CD4-positive, alpha-beta T cell (primary cell): ENCODE measurements at regions not wholly inside any gene's neighbourhood (a gene's known extent, or its start where the extent isn't known, plus 50 kb on each side); places are given as distances from the start of the nearest gene placed in this dataset.

Experiments
- ATAC-seq: fragments of 200-7000 bp; cut with Tn5 transposase; one replicate; pipeline ENCODE4 v1.10.0; 2022; ENCODE audit warnings: mild to moderate bottlenecking; ENCODE audit not compliant: poor library complexity
- CTCF ChIA-PET: fragments of 350-600 bp; sonication (Branson Sonifier 250); formaldehyde crosslinking; loops from one replicate; lab custom pipeline; 2021; ENCODE audit warnings: antibody characterized with exemption, inconsistent platforms; lab: Charles Lee
- POLR2A ChIA-PET: fragments of 350-600 bp; sonication (Branson Sonifier 250); formaldehyde crosslinking; loops from one replicate; lab custom pipeline; 2021; ENCODE audit warnings: antibody characterized with exemption, inconsistent platforms; lab: Charles Lee
- DNase-seq, 14 experiments: peaks; one replicate each; pipeline ENCODE4 v3.0.0-alpha.2; 2013 to 2020; ENCODE audit warnings: mixed read lengths in 2 of 14
- H3K27ac ChIP-seq, 2 donors: one replicate each; pipeline versions ENCODE4 v1.5.1 to v1.7.0; 2013; ENCODE audit warnings: low read length in 2 of 2, low read depth in 1 of 2, mild to moderate bottlenecking in 1 of 2
- H3K27me3 ChIP-seq, 2 experiments: 1 replicate in 1 of 2; 2 replicates in 1 of 2; pipeline versions ENCODE4 v1.6.1 to v1.7.0; 2013; ENCODE audit warnings: low read length in 2 of 2, control low read depth in 1 of 2, mild to moderate bottlenecking in 1 of 2, moderate library complexity in 1 of 2; ENCODE audit not compliant: insufficient read depth in 2 of 2, control insufficient read depth in 1 of 2
- H3K36me3 ChIP-seq: one replicate; pipeline ENCODE4 v1.6.1; 2013; ENCODE audit warnings: low read length, control low read depth; ENCODE audit not compliant: insufficient read depth
- H3K4me1 ChIP-seq: one replicate; pipeline ENCODE4 v1.6.1; 2013; ENCODE audit warnings: low read length, control low read depth; ENCODE audit not compliant: insufficient read depth
- H3K4me3 ChIP-seq: one replicate; pipeline ENCODE4 v1.5.1; 2013; ENCODE audit warnings: mild to moderate bottlenecking, low read length, moderate library complexity
- H3K9me3 ChIP-seq, 2 experiments: 1 replicate in 1 of 2; 2 replicates in 1 of 2; pipeline versions ENCODE4 v1.6.1 to v1.7.0; 2013; ENCODE audit warnings: low read length in 2 of 2, mild to moderate bottlenecking in 2 of 2, control low read depth in 1 of 2, moderate library complexity in 1 of 2; ENCODE audit not compliant: control insufficient read depth in 1 of 2, insufficient read depth in 1 of 2
- H3K27ac Mint-ChIP-seq: one replicate; pipeline ENCODE4 v1.8.0; 2020; ENCODE audit warnings: mixed read lengths
- H3K27me3 Mint-ChIP-seq: one replicate; pipeline ENCODE4 v1.8.0; 2021; ENCODE audit warnings: mixed read lengths
- H3K36me3 Mint-ChIP-seq: one replicate; pipeline ENCODE4 v1.8.0; 2021; ENCODE audit warnings: low read depth, mixed read lengths
- H3K4me1 Mint-ChIP-seq: one replicate; pipeline ENCODE4 v1.8.0; 2021; ENCODE audit warnings: low read depth, mixed read lengths
- H3K4me3 Mint-ChIP-seq: one replicate; pipeline ENCODE4 v1.8.0; 2020; ENCODE audit warnings: mild to moderate bottlenecking, mixed read lengths
- H3K9me3 Mint-ChIP-seq: one replicate; pipeline ENCODE4 v1.8.0; 2020; ENCODE audit warnings: mixed read lengths
- intact Hi-C, 2 experiments: fragments of 100-400 bp; cut with DNase I in 1 of 2; cut with micrococcal nuclease in 1 of 2; formaldehyde crosslinking; loops; one replicate each; pipeline versions ENCODE4 v1.15.1 to v1.9.0; 2023 to 2025; cut with DNase I, micrococcal nuclease
- TF ChIP-seq, protein P1 (sequence below): fragments of 200-600 bp; IDR thresholded peaks from one replicate; pipeline ENCODE4 v1.8.0; 2022; ENCODE audit warnings: antibody characterized with exemption, mild to moderate bottlenecking

DNA sequence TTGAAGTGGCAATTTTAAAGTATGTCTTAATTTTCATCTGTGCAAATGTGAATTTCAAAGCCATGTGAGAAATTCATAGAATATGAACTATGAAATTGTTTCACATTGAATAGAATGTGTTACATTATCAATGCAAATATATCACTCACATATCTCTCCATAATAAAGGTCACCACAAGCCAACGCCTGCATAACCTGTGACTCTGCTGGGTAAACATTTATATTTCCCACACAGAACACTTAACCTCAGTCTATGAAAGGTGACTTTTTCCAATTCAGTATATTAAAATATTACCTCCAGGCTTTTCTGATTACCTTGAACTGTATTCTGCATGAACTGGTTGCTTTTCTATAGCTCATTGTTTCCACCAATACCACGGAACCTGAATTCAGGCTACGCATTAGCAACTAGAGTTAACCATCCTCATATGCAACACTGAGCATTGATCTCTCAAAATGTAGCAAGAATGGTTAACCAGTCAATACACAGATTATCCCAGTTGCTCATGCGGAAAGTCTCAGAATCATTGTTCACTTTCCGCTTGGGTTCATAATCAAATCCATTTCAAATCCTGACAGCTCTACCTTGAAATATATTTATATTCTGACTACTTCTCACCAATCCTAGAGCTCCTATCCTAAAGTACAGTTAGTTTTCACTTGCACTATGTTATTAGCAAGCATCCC is 126.6 kb upstream of the TYRP1 start:
- Mint-ChIP-seq H3K27me3 (no peaks in the 10 kb centered on the region), H3K4me1 (no peaks in the 10 kb centered on the region), H3K4me3 (no peak overlapping the region), H3K27ac (no peak overlapping the region), H3K36me3 (no peaks in the 10 kb centered on the region), H3K9me3 (peaks cover 14% of the 10 kb centered on the region)
- ATAC-seq (no peak), DNase-seq (no peak)
- Histone ChIP-seq H3K9me3 (no peaks in the 10 kb centered on the region), H3K27ac (no peak overlapping the region), H3K36me3 (no peaks in the 10 kb centered on the region), H3K4me1 (no peaks in the 10 kb centered on the region), H3K4me3 (no peak overlapping the region), H3K27me3 (no peaks in the 10 kb centered on the region)
- POLR2A ChIA-PET: no interaction called here
- intact Hi-C loops: no loop called here
- TF ChIP-seq, protein P1, sequence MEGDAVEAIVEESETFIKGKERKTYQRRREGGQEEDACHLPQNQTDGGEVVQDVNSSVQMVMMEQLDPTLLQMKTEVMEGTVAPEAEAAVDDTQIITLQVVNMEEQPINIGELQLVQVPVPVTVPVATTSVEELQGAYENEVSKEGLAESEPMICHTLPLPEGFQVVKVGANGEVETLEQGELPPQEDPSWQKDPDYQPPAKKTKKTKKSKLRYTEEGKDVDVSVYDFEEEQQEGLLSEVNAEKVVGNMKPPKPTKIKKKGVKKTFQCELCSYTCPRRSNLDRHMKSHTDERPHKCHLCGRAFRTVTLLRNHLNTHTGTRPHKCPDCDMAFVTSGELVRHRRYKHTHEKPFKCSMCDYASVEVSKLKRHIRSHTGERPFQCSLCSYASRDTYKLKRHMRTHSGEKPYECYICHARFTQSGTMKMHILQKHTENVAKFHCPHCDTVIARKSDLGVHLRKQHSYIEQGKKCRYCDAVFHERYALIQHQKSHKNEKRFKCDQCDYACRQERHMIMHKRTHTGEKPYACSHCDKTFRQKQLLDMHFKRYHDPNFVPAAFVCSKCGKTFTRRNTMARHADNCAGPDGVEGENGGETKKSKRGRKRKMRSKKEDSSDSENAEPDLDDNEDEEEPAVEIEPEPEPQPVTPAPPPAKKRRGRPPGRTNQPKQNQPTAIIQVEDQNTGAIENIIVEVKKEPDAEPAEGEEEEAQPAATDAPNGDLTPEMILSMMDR: no peak
- CTCF ChIA-PET: no interaction called here

DNA sequence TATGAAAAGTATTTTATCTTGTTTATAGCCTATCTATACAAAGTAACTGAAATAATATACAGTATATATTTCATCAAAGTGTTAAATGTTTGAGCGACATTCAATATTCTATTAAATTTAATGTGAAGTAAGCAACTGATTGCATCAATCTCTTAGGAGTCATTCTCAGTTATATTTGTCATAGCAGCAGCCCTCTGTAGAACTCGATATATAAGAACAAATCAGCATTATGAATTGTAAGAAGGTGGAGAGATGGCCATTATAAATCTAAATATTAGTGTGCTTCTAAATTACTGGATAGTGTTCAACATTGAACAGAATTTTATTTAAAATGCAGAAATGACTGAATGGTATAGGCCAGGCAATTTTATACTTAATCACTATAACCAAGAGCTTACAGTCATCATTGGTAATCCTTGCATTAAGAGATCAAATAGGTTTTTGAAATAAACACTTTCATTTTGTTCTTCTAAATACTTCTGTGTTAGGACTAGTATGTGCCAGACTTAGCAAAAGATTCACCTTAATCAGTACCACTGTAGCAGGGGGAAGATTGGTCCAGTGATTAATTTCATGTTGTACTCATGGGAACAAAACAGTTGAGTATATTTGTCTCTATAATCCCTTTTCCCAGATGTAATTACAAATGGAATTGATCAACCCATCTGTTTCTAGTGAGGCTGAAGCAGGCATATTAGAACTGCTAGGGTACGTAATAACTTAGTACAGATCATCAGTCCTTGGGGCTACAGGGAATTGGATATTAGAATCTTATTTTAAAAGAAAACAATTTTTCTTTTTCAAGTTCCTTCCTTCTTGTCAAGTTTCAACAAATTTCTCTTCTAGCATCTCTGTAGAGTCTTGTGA is 108.3 kb upstream of the TYRP1 start:
- Histone ChIP-seq H3K4me3 (no peak overlapping the region), H3K9me3 (peaks cover 0 to 7% of the 10 kb centered on the region in 2 experiments), H3K4me1 (no peaks in the 10 kb centered on the region), H3K27ac (no peak overlapping the region), H3K36me3 (no peaks in the 10 kb centered on the region), H3K27me3 (no peaks in the 10 kb centered on the region)
- CTCF ChIA-PET: interaction anchor here (0.6 kb wide), 1 partner anchor 1687 kb away, joined by 3 read pairs; no protein-coding TSS in a partner anchor
- Mint-ChIP-seq H3K9me3 (peaks cover 11% of the 10 kb centered on the region), H3K27ac (no peak overlapping the region), H3K4me3 (no peak overlapping the region), H3K27me3 (no peaks in the 10 kb centered on the region), H3K4me1 (no peaks in the 10 kb centered on the region), H3K36me3 (no peaks in the 10 kb centered on the region)
- POLR2A ChIA-PET: no interaction called here
- intact Hi-C loops: no loop called here
- ATAC-seq (no peak), DNase-seq (no peak)
- TF ChIP-seq, protein P1: no peak

DNA sequence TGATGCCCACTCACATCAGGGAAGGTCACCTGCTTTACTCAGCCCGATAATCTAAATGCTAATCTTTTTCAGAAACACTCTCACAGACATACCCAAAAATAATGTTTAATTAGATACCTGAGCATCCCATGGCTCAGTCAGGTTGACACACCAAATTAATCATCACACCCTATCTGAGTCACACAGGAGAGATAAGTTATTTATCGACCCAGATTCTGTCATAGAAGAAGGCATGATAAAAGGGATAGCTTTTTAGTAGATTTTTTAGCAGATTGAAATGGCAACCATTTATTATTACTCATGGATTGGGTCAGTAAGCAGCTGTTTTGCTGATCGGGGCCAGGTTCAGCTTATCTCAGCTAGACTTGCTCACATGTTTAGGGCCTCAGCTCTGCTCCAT is 97.8 kb upstream of the TYRP1 start:
- ChIA-PET CTCF (no interaction called here), POLR2A (no interaction called here)
- Histone ChIP-seq H3K4me1 (no peaks in the 10 kb centered on the region), H3K9me3 (no peaks in the 10 kb centered on the region), H3K36me3 (no peaks in the 10 kb centered on the region), H3K27me3 (no peaks in the 10 kb centered on the region), H3K4me3 (no peak overlapping the region), H3K27ac (no peak overlapping the region)
- Mint-ChIP-seq H3K9me3 (peaks cover 7% of the 10 kb centered on the region), H3K27me3 (no peaks in the 10 kb centered on the region), H3K36me3 (no peaks in the 10 kb centered on the region), H3K4me3 (no peak overlapping the region), H3K27ac (no peak overlapping the region), H3K4me1 (no peaks in the 10 kb centered on the region)
- intact Hi-C loops: no loop called here
- DNase-seq: no peak
- TF ChIP-seq, protein P1: no peak
- no peak for ATAC-seq
